SJCRH30 (cell line): ENCODE measurements at regions not wholly inside any gene's neighbourhood (a gene's known extent, or its start where the extent isn't known, plus 50 kb on each side); places are given as distances from the start of the nearest gene placed in this dataset.
"Not testable (repeated sequence)": the region's sequence is repeated elsewhere in the genome, so short reads cannot be mapped to it uniquely, and the experiment has no call there.

Experiments used
- DNase-seq, 2 experiments: peaks; one replicate each; pipeline ENCODE4 v3.0.0-alpha.2; 2015 to 2020
- H3K27ac ChIP-seq: fragments of 250-450 bp; sonication (Bioruptor Pico); 2 replicates; pipeline ENCODE4 v1.5.1; 2020; ENCODE audit warnings: mild to moderate bottlenecking, moderate library complexity
- H3K27me3 ChIP-seq: fragments of 250-450 bp; sonication (Bioruptor Pico); 2 replicates; pipeline ENCODE4 v1.5.1; 2020; ENCODE audit warnings: mild to moderate bottlenecking, moderate library complexity
- H3K36me3 ChIP-seq: fragments of 250-450 bp; sonication (Bioruptor Pico); 2 replicates; pipeline ENCODE4 v1.5.1; 2020; ENCODE audit warnings: mild to moderate bottlenecking, moderate library complexity
- H3K4me1 ChIP-seq: fragments of 250-450 bp; sonication (Bioruptor Pico); 2 replicates; pipeline ENCODE4 v1.5.1; 2020; ENCODE audit warnings: mild to moderate bottlenecking, moderate library complexity
- H3K4me3 ChIP-seq: fragments of 250-450 bp; sonication (Bioruptor Pico); 2 replicates; pipeline ENCODE4 v1.5.1; 2020; ENCODE audit warnings: mild to moderate bottlenecking, moderate library complexity
- H3K9me3 ChIP-seq: fragments of 250-450 bp; sonication (Bioruptor Pico); replicated peaks from 2 replicates; pipeline ENCODE4 v1.5.1; 2020; ENCODE audit warnings: mild to moderate bottlenecking, moderate library complexity

DNA sequence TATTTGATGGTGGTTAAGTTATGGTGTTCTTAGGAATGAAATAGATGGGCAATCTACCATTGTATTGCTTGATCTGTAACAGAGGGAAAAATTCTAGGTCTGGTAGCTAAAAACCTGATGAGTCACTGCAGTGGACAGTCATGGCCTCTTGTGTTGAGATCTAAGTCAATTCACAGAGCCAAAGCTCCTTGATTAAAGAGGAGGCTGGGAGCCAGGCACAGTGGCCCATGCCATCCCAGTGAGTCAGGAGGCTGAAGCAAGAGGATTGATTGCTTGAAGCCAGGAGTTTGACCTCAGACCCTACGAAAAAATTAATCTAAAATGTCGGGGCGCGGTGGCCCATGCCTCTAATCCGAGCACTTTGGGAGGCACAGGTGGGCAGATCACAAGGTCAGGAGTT lies 67.1 kb upstream of the KPNA3 start:
- H3K4me1 ChIP-seq = peaks cover 7% of the 10 kb centered on the region; the same call in 1 of the 2 replicates
- H3K27me3 ChIP-seq = no peaks in the 10 kb centered on the region
- DNase-seq = no peak
- H3K27ac ChIP-seq = no peak overlapping the region
- no peaks in the 10 kb centered on the region for H3K9me3 ChIP-seq
- H3K36me3 ChIP-seq = no peaks in the 10 kb centered on the region
- no peak overlapping the region for H3K4me3 ChIP-seq

DNA sequence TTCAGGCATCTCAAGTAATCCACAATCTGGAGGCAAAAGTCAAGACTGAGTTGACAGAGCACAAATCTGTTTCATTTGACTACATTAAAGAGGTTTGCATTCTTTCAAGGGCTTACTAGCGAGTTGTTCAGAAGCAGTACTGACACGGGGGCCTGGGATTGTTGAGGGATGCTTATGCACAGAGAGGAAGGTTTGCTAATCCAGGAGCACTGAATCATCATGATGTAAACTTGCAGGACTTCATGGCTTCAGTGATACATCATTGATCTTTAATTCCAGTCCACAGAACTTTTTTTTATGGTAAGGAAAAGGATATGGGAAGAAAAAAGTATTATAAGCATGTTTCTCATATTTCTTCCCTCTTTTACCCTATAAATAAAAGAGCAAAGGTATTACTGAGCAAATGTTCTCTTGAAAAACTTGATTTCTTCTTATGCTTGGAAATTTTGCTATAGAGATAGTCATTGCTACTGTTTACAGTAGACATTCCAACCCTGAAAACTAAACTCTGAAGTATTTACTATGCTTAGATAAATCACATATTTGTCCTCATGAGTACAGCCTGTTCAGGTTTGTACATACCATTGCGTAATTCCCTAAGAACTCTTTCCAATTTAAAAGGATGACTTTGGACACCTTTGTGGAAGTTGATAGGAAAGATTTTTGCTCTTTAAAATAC lies 65.8 kb upstream of the KPNA3 start:
- Histone ChIP-seq H3K4me3 (no peak overlapping the region), H3K27me3 (no peaks in the 10 kb centered on the region), H3K27ac (peak overlapping the region; percentile 26; the same call in 1 of the 2 replicates), H3K4me1 (peaks cover 7% of the 10 kb centered on the region; the same call in 1 of the 2 replicates), H3K9me3 (peaks cover 2% of the 10 kb centered on the region; the same call in 1 of the 2 replicates), H3K36me3 (no peaks in the 10 kb centered on the region)
- peak in 1 of 2 experiments; percentile 31 for DNase-seq

DNA sequence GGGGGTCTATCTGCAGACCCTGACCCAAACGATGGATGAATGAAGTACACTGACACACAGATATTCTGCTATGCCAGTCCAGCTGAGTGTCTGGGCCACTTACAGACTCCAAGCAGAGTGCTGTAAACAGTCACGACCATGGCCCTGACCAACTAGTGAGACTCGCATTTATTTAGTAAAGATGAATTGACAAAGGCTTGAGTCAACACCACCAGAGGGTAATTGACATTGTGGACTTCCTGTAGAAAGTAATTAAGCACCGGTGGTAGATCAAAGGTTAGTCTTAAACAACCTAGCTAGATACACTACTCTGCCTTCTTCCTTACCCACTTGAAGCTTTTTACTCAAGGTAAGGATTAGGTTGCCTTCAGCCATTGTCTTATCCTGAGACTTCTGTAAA lies 63.4 kb upstream of the KPNA3 start:
- Histone ChIP-seq H3K4me1 (peaks cover 7% of the 10 kb centered on the region; the same call in 1 of the 2 replicates), H3K4me3 (no peak overlapping the region), H3K36me3 (no peaks in the 10 kb centered on the region), H3K27ac (no peak overlapping the region), H3K27me3 (no peaks in the 10 kb centered on the region), H3K9me3 (peaks cover 4% of the 10 kb centered on the region; the same call in 1 of the 2 replicates)
- no peak for DNase-seq

DNA sequence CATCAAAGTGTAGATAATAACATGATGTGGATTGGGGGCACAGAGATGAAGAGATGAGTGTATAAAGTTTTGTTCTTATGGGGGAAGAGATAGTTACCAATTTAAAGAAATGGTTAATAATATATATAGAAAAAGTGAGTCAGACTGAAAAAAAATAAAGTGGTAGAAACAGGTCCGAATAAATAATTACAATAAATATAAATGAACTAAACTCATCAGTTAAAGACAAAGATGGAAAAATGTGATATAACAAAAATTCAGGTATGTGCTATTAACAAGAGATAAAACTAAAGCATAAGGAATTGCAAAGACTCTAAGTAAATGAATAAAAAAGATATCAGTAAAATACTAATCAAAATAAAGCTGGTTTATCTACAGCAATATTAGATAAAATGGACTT lies 61.1 kb upstream of the KPNA3 start:
- no peak for DNase-seq
- no peak overlapping the region for H3K27ac ChIP-seq
- peaks cover 7% of the 10 kb centered on the region; the same call in 1 of the 2 replicates for H3K4me1 ChIP-seq
- no peaks in the 10 kb centered on the region for H3K36me3 ChIP-seq
- no peaks in the 10 kb centered on the region for H3K27me3 ChIP-seq
- H3K9me3 ChIP-seq = peaks cover 4% of the 10 kb centered on the region; the same call in 1 of the 2 replicates
- no peak overlapping the region for H3K4me3 ChIP-seq

DNA sequence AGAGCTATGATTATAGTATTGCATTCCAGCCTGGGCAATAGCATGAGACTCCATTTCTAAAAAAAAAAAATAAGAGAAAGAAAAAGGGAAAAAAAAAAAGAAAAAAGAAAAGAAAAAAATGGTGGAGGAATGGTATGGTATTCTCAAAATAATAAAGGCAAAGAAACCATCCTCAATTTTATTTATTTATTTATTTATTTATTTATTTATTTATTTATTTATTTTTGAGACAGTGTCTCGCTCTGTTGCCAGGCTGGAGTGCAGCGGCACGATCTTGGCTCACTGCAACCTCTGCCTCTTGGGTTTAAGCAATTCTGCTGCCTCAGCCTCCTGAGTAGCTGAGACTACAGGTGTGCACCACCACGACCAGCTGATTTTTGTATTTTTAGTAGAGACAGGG lies 60.0 kb upstream of the KPNA3 start:
- not testable (repeated sequence) for H3K36me3 ChIP-seq, DNase-seq, H3K27ac ChIP-seq, H3K4me1 ChIP-seq, H3K27me3 ChIP-seq, H3K4me3 ChIP-seq, H3K9me3 ChIP-seq

DNA sequence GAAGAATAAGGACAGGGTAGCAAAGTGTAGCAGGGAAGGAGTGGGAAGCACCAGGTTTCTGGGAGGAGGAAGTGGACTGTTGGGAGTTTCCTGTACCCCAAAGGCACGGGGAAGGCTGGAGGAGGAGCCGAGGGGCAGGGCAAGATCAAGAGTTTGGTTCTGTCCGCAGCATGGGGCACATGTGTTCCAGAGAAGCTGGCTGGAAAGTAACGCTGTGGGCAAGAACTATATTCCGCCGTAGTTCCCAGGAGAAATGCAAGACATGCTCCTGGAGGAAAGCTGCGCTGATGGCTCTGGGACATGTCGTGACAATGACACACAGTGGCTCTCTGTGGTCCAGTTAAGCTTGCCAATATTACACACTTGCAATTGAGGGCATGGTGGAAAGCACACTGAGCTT lies 51.7 kb upstream of the KPNA3 start:
- Histone ChIP-seq H3K27ac (no peak overlapping the region), H3K4me3 (no peak overlapping the region), H3K36me3 (no peaks in the 10 kb centered on the region), H3K4me1 (no peaks in the 10 kb centered on the region), H3K27me3 (no peaks in the 10 kb centered on the region), H3K9me3 (no peaks in the 10 kb centered on the region)
- DNase-seq = no peak
